Testis (tissue), 2 donors: ENCODE measurements at regions not wholly inside any gene's neighbourhood (a gene's known extent, or its start where the extent isn't known, plus 50 kb on each side); places are given as distances from the start of the nearest gene placed in this dataset.

Experiments used
- POLR2A ChIP-seq: fragments of 450-650 bp; IDR thresholded peaks from one replicate; pipeline ENCODE4 v1.6.1; 2017; ENCODE audit warnings: antibody characterized with exemption, mild to moderate bottlenecking, moderate library complexity
- TF ChIP-seq, protein P1 (sequence below), 3 experiments: fragments of 450-650 bp in 2 of 3; fragments of 200-600 bp in 1 of 3; sonication (generic) in 1 of 3; IDR thresholded peaks; one replicate each; pipeline ENCODE4 v1.5.1; 2016 to 2019; ENCODE audit warnings: antibody characterized with exemption in 3 of 3, mild to moderate bottlenecking in 2 of 3, moderate library complexity in 1 of 3

DNA sequence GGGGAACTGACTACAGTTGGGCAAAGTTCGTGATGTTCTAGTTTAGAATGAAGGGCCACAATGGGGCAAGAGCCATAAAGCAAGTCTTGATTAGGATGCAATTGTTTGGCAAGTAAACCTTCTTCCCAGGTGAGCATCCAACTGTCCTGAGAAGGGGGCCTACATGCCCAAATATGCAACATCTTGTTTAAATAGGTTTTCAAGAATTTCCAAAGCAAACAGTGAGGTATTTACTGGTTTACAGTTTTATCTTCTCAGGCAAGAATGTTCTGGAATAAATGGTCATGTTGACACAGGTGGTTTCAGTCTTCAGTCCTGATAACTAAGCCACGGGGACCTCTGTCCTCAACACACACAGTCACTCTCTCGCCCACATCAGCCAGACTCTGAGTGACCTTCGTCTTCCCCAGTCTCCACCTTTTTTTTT lies 90.3 kb upstream of the FAM174B start:
- TF ChIP-seq, protein P1, sequence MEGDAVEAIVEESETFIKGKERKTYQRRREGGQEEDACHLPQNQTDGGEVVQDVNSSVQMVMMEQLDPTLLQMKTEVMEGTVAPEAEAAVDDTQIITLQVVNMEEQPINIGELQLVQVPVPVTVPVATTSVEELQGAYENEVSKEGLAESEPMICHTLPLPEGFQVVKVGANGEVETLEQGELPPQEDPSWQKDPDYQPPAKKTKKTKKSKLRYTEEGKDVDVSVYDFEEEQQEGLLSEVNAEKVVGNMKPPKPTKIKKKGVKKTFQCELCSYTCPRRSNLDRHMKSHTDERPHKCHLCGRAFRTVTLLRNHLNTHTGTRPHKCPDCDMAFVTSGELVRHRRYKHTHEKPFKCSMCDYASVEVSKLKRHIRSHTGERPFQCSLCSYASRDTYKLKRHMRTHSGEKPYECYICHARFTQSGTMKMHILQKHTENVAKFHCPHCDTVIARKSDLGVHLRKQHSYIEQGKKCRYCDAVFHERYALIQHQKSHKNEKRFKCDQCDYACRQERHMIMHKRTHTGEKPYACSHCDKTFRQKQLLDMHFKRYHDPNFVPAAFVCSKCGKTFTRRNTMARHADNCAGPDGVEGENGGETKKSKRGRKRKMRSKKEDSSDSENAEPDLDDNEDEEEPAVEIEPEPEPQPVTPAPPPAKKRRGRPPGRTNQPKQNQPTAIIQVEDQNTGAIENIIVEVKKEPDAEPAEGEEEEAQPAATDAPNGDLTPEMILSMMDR (IDR thresholded peaks at IDR 0.05), result no peak
- TF ChIP-seq POLR2A, result no peak
